OCI-LY1 (cell line): ENCODE measurements at regions not wholly inside any gene's neighbourhood (a gene's known extent, or its start where the extent isn't known, plus 50 kb on each side); places are given as distances from the start of the nearest gene placed in this dataset.

Experiments
- H2AFZ ChIP-seq: fragments of 200-600 bp; sonication (generic), shearing (Covaris generic); 2 replicates; pipeline ENCODE4 v1.6.0; 2014; ENCODE audit warnings: antibody characterized with exemption, mild to moderate bottlenecking, low read length
- H3F3A ChIP-seq: fragments of 200-600 bp; sonication (generic), shearing (Covaris generic); 2 replicates; pipeline ENCODE4 v1.6.0; 2014; ENCODE audit warnings: mild to moderate bottlenecking, antibody characterized with exemption, low read length, moderate library complexity; ENCODE audit not compliant: insufficient read depth
- H3K27ac ChIP-seq: fragments of 200-600 bp; sonication (generic); 2 replicates; pipeline ENCODE4 v1.5.1; 2014; ENCODE audit warnings: low read length, mixed run types, mild to moderate bottlenecking, low read depth; ENCODE audit not compliant: poor library complexity, severe bottlenecking
- H3K27me3 ChIP-seq: fragments of 200-600 bp; sonication (generic); 2 replicates; pipeline ENCODE4 v1.6.0; 2014; ENCODE audit warnings: antibody characterized with exemption, mild to moderate bottlenecking, low read length, moderate library complexity; ENCODE audit not compliant: insufficient read depth
- H3K36me3 ChIP-seq: fragments of 200-600 bp; sonication (generic); 2 replicates; pipeline ENCODE4 v1.6.1; 2014; ENCODE audit warnings: mild to moderate bottlenecking, antibody characterized with exemption, low read length, moderate library complexity, mixed read lengths; ENCODE audit not compliant: insufficient read depth
- H3K4me1 ChIP-seq: fragments of 200-600 bp; sonication (generic); 2 replicates; pipeline ENCODE4 v1.5.1; 2014; ENCODE audit warnings: mild to moderate bottlenecking, low read length, moderate library complexity; ENCODE audit not compliant: insufficient read depth, severe bottlenecking
- H3K4me2 ChIP-seq: fragments of 200-600 bp; sonication (generic), shearing (Covaris generic); 2 replicates; pipeline ENCODE4 v1.6.1; 2014; ENCODE audit warnings: low read length
- H3K4me3 ChIP-seq: fragments of 200-600 bp; sonication (generic); 2 replicates; pipeline ENCODE4 v1.5.1; 2014; ENCODE audit warnings: low read length, low read depth, mild to moderate bottlenecking, mixed read lengths; ENCODE audit not compliant: poor library complexity, severe bottlenecking
- H3K79me2 ChIP-seq: fragments of 200-600 bp; shearing (Covaris generic); 2 replicates; pipeline ENCODE4 v1.6.1; 2016; ENCODE audit warnings: mixed run types, low read length, mixed read lengths; ENCODE audit not compliant: insufficient read depth
- H3K9ac ChIP-seq: fragments of 200-600 bp; sonication (generic), shearing (Covaris generic); 2 replicates; pipeline ENCODE4 v1.6.1; 2014; ENCODE audit warnings: mild to moderate bottlenecking, low read length, mixed read lengths
- H3K9me2 ChIP-seq: fragments of 200-600 bp; sonication (generic), shearing (Covaris generic); 2 replicates; pipeline ENCODE4 v1.6.1; 2014; ENCODE audit warnings: low read depth, mild to moderate bottlenecking, low read length, mixed read lengths
- H3K9me3 ChIP-seq: fragments of 200-600 bp; shearing (Covaris generic); 2 replicates; pipeline ENCODE4 v1.6.1; 2014; ENCODE audit warnings: low read length, mixed read lengths
- H4K20me1 ChIP-seq: fragments of 200-600 bp; sonication (generic), shearing (Covaris generic); 2 replicates; pipeline ENCODE4 v1.6.0; 2016; ENCODE audit warnings: mild to moderate bottlenecking, low read length; ENCODE audit not compliant: insufficient read depth
- CTCF ChIP-seq: fragments of 200-600 bp; sonication (generic), shearing (Covaris generic); IDR thresholded peaks from 2 replicates; pipeline ENCODE4 v1.5.1; 2017; ENCODE audit warnings: mild to moderate bottlenecking, antibody characterized with exemption, low read length, moderate library complexity, mixed read lengths
- EZH2 ChIP-seq: fragments of 200-600 bp; sonication (generic), shearing (Covaris generic); IDR thresholded peaks from 2 replicates; pipeline ENCODE4 v1.8.0; 2017; ENCODE audit warnings: borderline replicate concordance, mixed run types, mild to moderate bottlenecking, antibody characterized with exemption, low read length, moderate library complexity, mixed read lengths

DNA sequence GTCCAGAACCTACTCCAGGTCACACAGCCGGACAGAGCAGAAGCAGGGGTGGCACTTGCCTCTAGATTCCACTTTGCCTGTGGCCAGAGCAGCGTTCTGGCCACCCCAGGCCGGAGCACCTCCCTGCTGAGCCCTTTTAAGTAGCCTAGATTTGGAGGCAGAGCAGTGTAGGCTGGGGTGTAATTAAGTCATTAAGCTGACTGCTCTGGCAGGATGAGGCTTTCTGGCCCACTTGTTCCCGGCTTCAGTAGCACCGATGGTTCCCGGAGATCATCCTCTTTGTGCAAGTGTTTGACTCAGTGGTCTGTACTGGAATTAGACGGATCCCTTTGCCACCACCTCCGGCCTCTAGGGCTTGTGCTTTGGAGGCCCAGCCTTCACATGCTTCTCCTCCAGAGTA lies 281.9 kb upstream of the ANKRD55 start:
- Histone ChIP-seq H3K27me3 (no peaks in the 10 kb centered on the region), H3K79me2 (no peaks in the 10 kb centered on the region), H4K20me1 (no peaks in the 10 kb centered on the region), H3K9me2 (no peaks in the 10 kb centered on the region), H3K4me1 (peaks cover 9% of the 10 kb centered on the region), H3K4me2 (no peak overlapping the region), H3K9ac (no peak overlapping the region), H3K9me3 (no peaks in the 10 kb centered on the region), H2AFZ (no peak overlapping the region), H3F3A (no peaks in the 10 kb centered on the region), H3K36me3 (no peaks in the 10 kb centered on the region), H3K4me3 (no peak overlapping the region), H3K27ac (no peak overlapping the region)
- TF ChIP-seq CTCF (no peak), EZH2 (no peak)

DNA sequence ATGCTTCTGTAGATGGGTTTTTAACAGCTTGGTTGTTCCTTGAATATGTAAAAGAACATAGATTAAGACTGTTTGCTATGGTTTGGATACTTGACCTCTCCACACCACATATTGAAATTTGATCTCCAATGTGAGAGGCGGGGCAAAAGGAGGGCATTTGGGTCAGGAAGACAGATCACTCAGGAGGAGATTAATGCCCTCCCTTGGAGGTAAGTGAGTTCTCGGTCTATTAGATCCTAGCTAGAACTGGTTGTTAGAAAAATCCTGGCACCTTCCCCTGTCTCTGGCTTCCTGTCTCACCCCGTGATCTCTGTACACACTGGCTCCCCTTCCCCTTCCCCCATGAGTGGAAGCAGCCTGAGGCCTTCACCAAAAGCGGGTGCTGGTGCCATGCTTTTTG lies 281.1 kb upstream of the ANKRD55 start:
- Histone ChIP-seq H3K79me2 (no peaks in the 10 kb centered on the region), H3K4me3 (no peak overlapping the region), H3K9me3 (no peaks in the 10 kb centered on the region), H2AFZ (no peak overlapping the region), H3K27me3 (no peaks in the 10 kb centered on the region), H3K4me1 (peaks cover 9% of the 10 kb centered on the region), H3K36me3 (no peaks in the 10 kb centered on the region), H3K27ac (no peak overlapping the region), H3K4me2 (no peak overlapping the region), H4K20me1 (no peaks in the 10 kb centered on the region), H3K9ac (no peak overlapping the region), H3K9me2 (no peaks in the 10 kb centered on the region), H3F3A (no peaks in the 10 kb centered on the region)
- no peak for TF ChIP-seq CTCF
- no peak for TF ChIP-seq EZH2

DNA sequence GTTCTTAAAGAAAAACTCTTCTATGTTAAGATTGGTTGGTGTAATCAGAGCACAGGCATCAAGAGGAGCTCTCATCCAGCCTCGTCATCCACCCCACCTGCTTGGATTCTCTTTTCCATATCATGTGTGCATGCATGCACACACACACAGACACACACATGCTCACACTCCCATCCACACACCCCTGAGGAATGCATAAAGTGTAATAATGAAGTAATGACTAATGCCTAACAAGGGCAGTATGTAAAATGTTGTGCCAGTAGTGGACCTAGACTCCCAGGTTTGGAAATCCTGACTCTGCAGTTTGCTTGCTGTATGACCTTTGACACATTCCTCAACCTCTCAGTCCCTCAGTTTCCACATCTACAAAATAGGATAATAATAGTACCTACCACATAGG lies 280.0 kb upstream of the ANKRD55 start:
- Histone ChIP-seq H3K4me1 (peaks cover 9% of the 10 kb centered on the region), H2AFZ (no peak overlapping the region), H3K9ac (no peak overlapping the region), H3K27ac (no peak overlapping the region), H4K20me1 (no peaks in the 10 kb centered on the region), H3K79me2 (no peaks in the 10 kb centered on the region), H3K9me3 (no peaks in the 10 kb centered on the region), H3K4me3 (no peak overlapping the region), H3K27me3 (no peaks in the 10 kb centered on the region), H3K4me2 (no peak overlapping the region), H3K36me3 (no peaks in the 10 kb centered on the region), H3F3A (no peaks in the 10 kb centered on the region), H3K9me2 (no peaks in the 10 kb centered on the region)
- TF ChIP-seq EZH2 (no peak), CTCF (no peak)
